ENCODE measurements at regions not wholly inside any gene's neighbourhood (a gene's known extent, or its start where the extent isn't known, plus 50 kb on each side); places are given as distances from the start of the nearest gene placed in this dataset.
A peak's percentile ranks its signal among the peaks of the same experiment; 100 is the strongest.

GRCh38 chr3:178456621-178457285 is 79.5 kb upstream of the KCNMB2 start:
- no peak overlapping the region for H3K4me3 ChIP-seq (ENCODE audit: low read length)
- TF ChIP-seq CTCF (conservative IDR thresholded peaks at IDR 0.05; ENCODE audit: low read length) = no peak
- DNase-seq (ENCODE audit: low read depth) = peak; percentile 5

- TF ChIP-seq CTCF (conservative IDR thresholded peaks at IDR 0.05; ENCODE audit: low read length) = no peak
- no peak overlapping the region for H3K4me3 ChIP-seq (ENCODE audit: low read length)
- DNase-seq (ENCODE audit: low read depth) = no peak
These were observed 78.7 kb upstream of the KCNMB2 start for GRCh38 chr3:178457511-178457910.

- DNase-seq (ENCODE audit: low read depth) = no peak
- TF ChIP-seq CTCF (conservative IDR thresholded peaks at IDR 0.05; ENCODE audit: low read length) = no peak
- H3K4me3 ChIP-seq (ENCODE audit: low read length) = no peak overlapping the region
These were observed 77.8 kb upstream of the KCNMB2 start for GRCh38 chr3:178458313-178459037.

GRCh38 chr3:178459038-178459410 is 77.2 kb upstream of the KCNMB2 start:
- DNase-seq (ENCODE audit: low read depth) = no peak
- TF ChIP-seq CTCF (conservative IDR thresholded peaks at IDR 0.05; ENCODE audit: low read length) = no peak

GRCh38 chr3:178465260-178466180 is 70.7 kb upstream of the KCNMB2 start:
- no peak for DNase-seq (ENCODE audit: low read depth)
- TF ChIP-seq CTCF (conservative IDR thresholded peaks at IDR 0.05; ENCODE audit: low read length) = no peak
- no peak overlapping the region for H3K4me3 ChIP-seq (ENCODE audit: low read length)

More at GRCh38 chr3:178459038-178459410, 77.2 kb upstream of the KCNMB2 start:
- no peak overlapping the region for H3K4me3 ChIP-seq (ENCODE audit: low read length)

- no peak for DNase-seq (ENCODE audit: low read depth)
- no peak for TF ChIP-seq CTCF (conservative IDR thresholded peaks at IDR 0.05; ENCODE audit: low read length)
- no peak overlapping the region for H3K4me3 ChIP-seq (ENCODE audit: low read length)
These were observed 63.3 kb upstream of the KCNMB2 start for GRCh38 chr3:178472941-178473340.

Data from AG10803 (cell line).